ENCODE measurements at regions not wholly inside any gene's neighbourhood (a gene's known extent, or its start where the extent isn't known, plus 50 kb on each side); places are given as distances from the start of the nearest gene placed in this dataset.

- no peak for DNase-seq (ENCODE audit: low read depth in 2 of 2)
Observed at GRCh38 chr3:181442066-181442465, 269.7 kb upstream of the SOX2 start.

DNA sequence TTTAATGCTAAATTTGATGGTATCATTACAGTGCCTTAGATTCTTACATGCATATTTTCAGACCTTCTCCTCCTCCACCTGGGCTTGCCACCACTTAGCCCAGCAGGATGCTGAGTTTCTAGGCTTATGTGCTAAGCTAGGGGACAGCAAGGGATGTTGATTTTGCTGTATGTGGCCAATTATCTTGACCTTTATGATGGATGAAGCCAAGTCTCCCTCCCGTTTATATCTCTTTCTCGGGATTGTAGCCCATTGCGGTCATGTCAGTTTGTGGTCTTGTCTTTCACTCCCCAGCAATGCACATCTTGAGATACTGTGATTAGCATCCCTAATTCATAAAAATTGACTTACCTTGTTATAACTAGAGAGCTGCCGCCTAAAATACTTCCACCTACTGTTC is 278.7 kb upstream of the SOX2 start:
- no peak for DNase-seq (ENCODE audit: low read depth in 2 of 2)

- DNase-seq (ENCODE audit: low read depth in 2 of 2), result no peak
Observed at GRCh38 chr3:181431748-181432147, 280.0 kb upstream of the SOX2 start.

- DNase-seq (ENCODE audit: low read depth in 2 of 2), result no peak
Observed at GRCh38 chr3:181425074-181425473, 286.7 kb upstream of the SOX2 start.

DNA sequence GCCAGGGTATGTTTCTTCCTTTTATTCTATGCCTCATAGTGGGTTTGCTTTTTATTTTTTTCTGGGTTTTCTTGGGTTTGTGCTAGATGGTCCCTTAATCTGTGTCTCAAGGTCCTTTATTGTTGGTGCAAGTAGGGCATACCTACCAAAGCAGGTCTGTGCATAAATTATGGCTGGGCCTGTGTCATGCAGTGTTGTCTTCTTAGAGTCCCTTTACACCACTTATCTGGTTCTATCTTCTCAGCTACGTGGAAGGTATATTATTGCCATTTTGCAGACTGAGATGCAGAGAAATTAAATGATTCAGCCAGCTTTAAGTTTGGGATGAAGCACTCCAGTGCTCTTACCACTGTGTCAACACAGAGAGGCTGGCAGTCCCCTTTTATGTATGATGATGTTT is 293.5 kb upstream of the SOX2 start:
- DNase-seq (ENCODE audit: low read depth in 2 of 2), result no peak

GRCh38 chr3:181417748-181418147 is 294.0 kb upstream of the SOX2 start:
- DNase-seq (ENCODE audit: low read depth in 2 of 2), result no peak

DNA sequence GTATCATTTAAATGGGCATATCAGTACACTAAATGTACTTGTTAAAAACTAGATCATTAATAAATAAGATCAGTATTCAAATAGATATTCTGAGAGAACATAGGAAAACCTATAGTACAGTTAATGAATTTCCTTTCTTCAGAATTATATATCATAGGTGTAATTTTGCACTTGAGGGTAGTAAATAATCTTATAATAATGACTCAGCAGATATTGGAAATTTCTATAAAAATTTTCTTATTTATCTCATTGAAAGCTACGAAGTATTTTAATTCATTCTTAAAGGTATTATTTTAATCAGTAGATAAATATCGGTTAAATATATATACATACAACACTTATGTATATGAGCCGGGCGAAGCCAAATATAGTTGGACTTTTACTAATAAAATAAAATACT is 300.9 kb upstream of the SOX2 start:
- DNase-seq (ENCODE audit: low read depth in 2 of 2), result no peak

- no peak for DNase-seq (ENCODE audit: low read depth in 2 of 2)
Observed at GRCh38 chr3:181403876-181404660, 307.7 kb upstream of the SOX2 start.

DNA sequence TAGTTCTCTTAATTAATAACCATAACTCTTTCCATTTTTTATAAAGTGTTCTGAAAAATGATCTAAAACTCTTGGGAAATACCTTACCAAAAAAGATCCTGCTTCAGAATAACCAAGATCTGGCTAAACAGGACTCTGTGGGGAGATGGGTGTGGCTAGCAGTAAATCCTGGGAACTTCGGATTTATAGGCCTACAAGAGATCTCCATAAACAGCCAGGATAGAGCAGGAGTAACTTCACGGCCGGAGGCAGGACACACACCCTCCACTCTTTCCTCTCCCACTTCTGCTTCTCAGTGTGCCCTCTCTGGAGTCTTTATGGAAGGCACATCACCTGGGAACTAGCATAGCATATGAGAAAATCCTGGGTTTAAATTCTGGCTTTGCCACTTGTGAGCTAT is 309.4 kb upstream of the SOX2 start:
- no peak for DNase-seq (ENCODE audit: low read depth in 2 of 2)

GRCh38 chr3:181384970-181385369 is 326.8 kb upstream of the SOX2 start:
- no peak for DNase-seq (ENCODE audit: low read depth in 2 of 2)

GRCh38 chr3:181383760-181384159 is 328.0 kb upstream of the SOX2 start:
- DNase-seq (ENCODE audit: low read depth in 2 of 2), result no peak

GRCh38 chr3:181383201-181383600 is 328.5 kb upstream of the SOX2 start:
- DNase-seq (ENCODE audit: low read depth in 2 of 2), result no peak

DNA sequence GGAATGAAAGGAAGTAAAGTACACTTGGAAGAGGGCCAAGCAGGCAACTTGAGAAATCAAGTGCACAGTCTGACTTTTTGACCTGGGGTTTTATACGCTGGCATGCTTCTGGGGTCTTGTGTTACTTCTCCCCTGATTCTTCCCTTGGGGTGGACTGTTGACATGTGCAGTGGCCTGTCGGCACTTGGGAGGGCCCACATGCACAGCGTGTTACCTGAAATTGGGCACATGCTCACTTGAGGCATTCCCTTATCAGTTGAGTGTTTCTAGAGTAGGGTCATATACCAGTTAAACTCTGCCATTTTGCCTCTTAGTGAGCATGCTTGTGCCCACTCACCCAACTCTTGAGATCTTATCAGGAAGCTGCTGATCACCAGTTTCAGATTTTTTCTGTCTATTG is 329.1 kb upstream of the SOX2 start:
- DNase-seq (ENCODE audit: low read depth in 2 of 2), result no peak

GRCh38 chr3:181379278-181379677 is 332.4 kb upstream of the SOX2 start:
- DNase-seq (ENCODE audit: low read depth in 2 of 2), result no peak

- DNase-seq (ENCODE audit: low read depth in 2 of 2), result no peak
Observed at GRCh38 chr3:181369637-181370036, 342.1 kb upstream of the SOX2 start.

DNA sequence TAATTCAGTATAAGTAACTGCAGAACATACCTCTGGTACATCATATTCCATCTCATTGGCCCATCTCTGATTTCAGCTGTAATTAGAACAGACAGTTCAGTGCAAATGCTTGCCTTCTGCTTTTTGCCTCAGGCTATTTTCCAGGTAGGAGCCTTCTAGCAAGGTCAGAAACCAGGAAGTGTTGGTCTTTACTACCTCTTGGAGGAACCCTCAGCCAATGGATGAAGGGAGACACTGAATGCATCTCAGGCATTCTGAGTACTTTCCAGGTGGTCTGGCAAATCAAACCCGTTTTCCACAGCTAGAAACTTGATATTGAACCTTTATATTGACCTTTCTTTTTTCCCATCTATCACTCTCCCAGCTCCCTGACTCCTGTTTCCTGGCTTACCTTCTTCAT is 348.5 kb upstream of the SOX2 start:
- no peak for DNase-seq (ENCODE audit: low read depth in 2 of 2)

DNA sequence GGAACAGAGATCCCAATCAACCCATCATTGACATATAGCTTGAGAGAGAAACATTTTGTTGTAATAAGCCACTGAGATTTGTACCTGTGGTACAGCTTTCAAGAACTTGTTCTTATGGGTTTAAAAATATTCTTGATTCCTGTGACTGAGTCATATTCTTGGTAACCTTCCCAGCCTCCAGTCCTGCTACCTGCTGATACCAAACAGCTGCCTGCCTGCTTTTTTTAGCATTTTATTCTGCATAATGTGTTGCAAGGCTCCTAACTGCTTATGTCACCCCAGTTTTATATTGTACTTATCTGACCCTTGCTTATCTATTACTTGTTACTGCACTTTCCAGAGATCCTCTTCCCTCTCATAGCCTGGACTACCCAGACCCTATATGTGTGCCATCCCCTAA is 349.3 kb upstream of the SOX2 start:
- no peak for DNase-seq (ENCODE audit: low read depth in 2 of 2)

DNA sequence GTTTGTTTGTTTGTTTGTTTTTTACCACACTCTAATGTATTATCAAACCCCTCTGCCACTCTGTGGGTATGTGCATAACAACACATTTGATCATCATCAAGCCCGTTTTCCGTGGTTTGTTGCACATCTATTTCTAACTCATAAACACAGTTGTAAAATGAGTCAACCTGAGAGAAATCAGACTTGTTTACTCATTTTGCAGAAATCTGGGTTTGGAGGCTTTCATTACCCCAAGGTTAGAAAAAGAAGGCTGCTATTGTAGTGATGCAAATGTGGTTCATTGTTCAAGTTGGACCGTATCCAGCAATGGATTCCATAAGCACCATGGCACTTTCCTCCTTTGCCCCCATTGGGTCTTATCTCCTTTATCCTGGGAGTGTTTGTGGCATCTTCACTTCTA is 353.2 kb upstream of the SOX2 start:
- no peak for DNase-seq (ENCODE audit: low read depth in 2 of 2)

- no peak for DNase-seq (ENCODE audit: low read depth in 2 of 2)
Observed at GRCh38 chr3:181358060-181358459, 353.7 kb upstream of the SOX2 start.

DNA sequence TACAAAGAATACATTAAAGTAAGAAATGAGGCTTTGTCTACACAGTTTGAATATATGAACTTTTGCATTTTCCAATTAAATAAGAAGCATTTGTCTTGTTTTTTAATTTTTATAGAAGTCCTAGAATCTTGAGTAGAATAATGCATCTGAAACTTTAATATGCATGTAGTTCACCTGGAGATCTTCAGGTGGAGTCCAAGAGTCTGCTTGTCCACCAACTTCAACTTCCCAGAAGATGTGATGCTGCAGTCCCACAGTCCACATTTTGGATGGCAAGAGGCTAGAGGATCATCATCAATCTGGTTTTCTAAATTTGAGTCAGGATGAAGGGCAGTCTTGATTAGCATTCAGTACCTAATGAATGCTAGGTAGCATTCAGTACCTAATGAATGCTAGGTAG is 357.6 kb upstream of the SOX2 start:
- DNase-seq (ENCODE audit: low read depth in 2 of 2), result no peak

- no peak for DNase-seq (ENCODE audit: low read depth in 2 of 2)
Observed at GRCh38 chr3:181344331-181344730, 354.8 kb upstream of the DNAJC19 start.

- no peak for DNase-seq (ENCODE audit: low read depth in 2 of 2)
Observed at GRCh38 chr3:181336597-181336996, 347.1 kb upstream of the DNAJC19 start.

- DNase-seq (ENCODE audit: low read depth in 2 of 2), result no peak
Observed at GRCh38 chr3:181333394-181333793, 343.9 kb upstream of the DNAJC19 start.

Measured in activated CD4-positive, alpha-beta T cell treated with anti-CD3 and anti-CD28 coated beads for 24 hours (primary cell).